SK-N-SH treated with all-trans-retinoic acid at 6 μM for 48 hours (cell line): ENCODE measurements at regions not wholly inside any gene's neighbourhood (a gene's known extent, or its start where the extent isn't known, plus 50 kb on each side); places are given as distances from the start of the nearest gene placed in this dataset.

Source experiments
- ATAC-seq: fragments of 200-7000 bp; cut with Tn5 transposase; 3 replicates; pipeline ENCODE4 v1.9.1; 2020; ENCODE audit warnings: mild to moderate bottlenecking, moderate library complexity
- ARNTL ChIP-seq: fragments of 450-650 bp; formaldehyde crosslinking; IDR thresholded peaks from 2 replicates; pipeline ENCODE4 v1.5.0; 2020; ENCODE audit warnings: low read depth, mild to moderate bottlenecking, moderate library complexity, borderline replicate concordance
- CSDC2 ChIP-seq: fragments of 250-450 bp; sonication (Bioruptor Pico); IDR thresholded peaks from 2 replicates; pipeline ENCODE4 v1.5.0; 2020; ENCODE audit warnings: mild to moderate bottlenecking, moderate library complexity
- CSRNP3 ChIP-seq: fragments of 250-450 bp; sonication (Bioruptor Pico); IDR thresholded peaks from 2 replicates; pipeline ENCODE4 v1.5.1; 2021; ENCODE audit warnings: mild to moderate bottlenecking, moderate library complexity
- GLIS3 ChIP-seq: fragments of 250-450 bp; sonication (Bioruptor Pico); IDR thresholded peaks from 2 replicates; pipeline ENCODE4 v1.5.0; 2020; ENCODE audit warnings: mild to moderate bottlenecking, moderate library complexity
- ISL1 ChIP-seq: fragments of 250-450 bp; sonication (Bioruptor Pico); IDR thresholded peaks from 2 replicates; pipeline ENCODE4 v2.1.2; 2022; ENCODE audit warnings: mild to moderate bottlenecking, moderate library complexity
- OSR1 ChIP-seq: fragments of 250-450 bp; sonication (Bioruptor Pico); IDR thresholded peaks from 2 replicates; pipeline ENCODE4 v1.8.0; 2022; ENCODE audit warnings: moderate library complexity, mild to moderate bottlenecking, inconsistent platforms
- PATZ1 ChIP-seq: fragments of 250-450 bp; sonication (Bioruptor Pico); IDR thresholded peaks from 2 replicates; pipeline ENCODE4 v1.8.0; 2020; ENCODE audit warnings: mild to moderate bottlenecking, moderate library complexity, borderline replicate concordance
- PPARA ChIP-seq: fragments of 250-450 bp; sonication (Bioruptor Pico); IDR thresholded peaks from 2 replicates; pipeline ENCODE4 v1.5.0; 2020; ENCODE audit warnings: mild to moderate bottlenecking, borderline replicate concordance
- SNAI2 ChIP-seq: fragments of 250-450 bp; sonication (Bioruptor Pico); IDR thresholded peaks from 2 replicates; pipeline ENCODE4 v1.5.0; 2020; ENCODE audit warnings: mild to moderate bottlenecking, moderate library complexity
- TCF4 ChIP-seq: fragments of 250-450 bp; sonication (Bioruptor Pico); IDR thresholded peaks from 2 replicates; pipeline ENCODE4 v1.8.0; 2021; ENCODE audit warnings: mild to moderate bottlenecking, moderate library complexity, borderline replicate concordance
- TOX ChIP-seq: fragments of 250-450 bp; sonication (Bioruptor Pico); IDR thresholded peaks from 2 replicates; pipeline ENCODE4 v1.8.0; 2021; ENCODE audit warnings: mild to moderate bottlenecking, moderate library complexity, borderline replicate concordance
- ZC3H10 ChIP-seq: fragments of 250-450 bp; sonication (Bioruptor Pico); IDR thresholded peaks from 2 replicates; pipeline ENCODE4 v1.5.1; 2021; ENCODE audit warnings: mild to moderate bottlenecking, moderate library complexity
- ZFP3 ChIP-seq: fragments of 250-450 bp; sonication (Bioruptor Pico); IDR thresholded peaks from 2 replicates; pipeline ENCODE4 v1.5.0; 2020; ENCODE audit warnings: mild to moderate bottlenecking, moderate library complexity
- ZFP30 ChIP-seq: fragments of 450-650 bp; formaldehyde crosslinking; IDR thresholded peaks from 2 replicates; pipeline ENCODE4 v1.5.0; 2022; ENCODE audit warnings: mild to moderate bottlenecking, moderate library complexity
- ZNF565 ChIP-seq: fragments of 450-650 bp; formaldehyde crosslinking; conservative IDR thresholded peaks from 2 replicates; pipeline ENCODE4 v1.5.0; 2020; ENCODE audit warnings: low read depth, mild to moderate bottlenecking, moderate library complexity
- ZNF70 ChIP-seq: fragments of 450-650 bp; formaldehyde crosslinking; IDR thresholded peaks from 2 replicates; pipeline ENCODE4 v1.5.0; 2020; ENCODE audit warnings: mild to moderate bottlenecking, moderate library complexity
- ZNF8 ChIP-seq: fragments of 450-650 bp; formaldehyde crosslinking; IDR thresholded peaks from 2 replicates; pipeline ENCODE4 v1.5.0; 2020; ENCODE audit warnings: mild to moderate bottlenecking, moderate library complexity
- TF ChIP-seq, protein P1 (sequence below): fragments of 250-450 bp; sonication (Bioruptor Pico); IDR thresholded peaks from 2 replicates; pipeline ENCODE4 v1.5.1; 2020; ENCODE audit warnings: low read depth, mild to moderate bottlenecking, moderate library complexity
- TF ChIP-seq, protein P2 (sequence below): fragments of 250-450 bp; sonication (Bioruptor Pico); IDR thresholded peaks from 2 replicates; pipeline ENCODE4 v1.8.0; 2021; ENCODE audit warnings: low read depth, mild to moderate bottlenecking, moderate library complexity, borderline replicate concordance

GRCh38 chr6:159329081-159329480 is 159.9 kb downstream of the FNDC1 start (continued):
- TF ChIP-seq TCF4 (CRISPR knock-in tag), result no peak
- no peak for TF ChIP-seq ZNF565

- no peak for ATAC-seq
- TF ChIP-seq ISL1 (CRISPR knock-in tag), result no peak
- no peak for TF ChIP-seq PPARA (CRISPR knock-in tag)
- TF ChIP-seq CSRNP3, result no peak
- TF ChIP-seq ZC3H10 (CRISPR knock-in tag), result no peak
- no peak for TF ChIP-seq ZFP30 (CRISPR knock-in tag)
- TF ChIP-seq ZFP3 (CRISPR knock-in tag), result no peak
- TF ChIP-seq CSDC2 (CRISPR knock-in tag), result no peak
- no peak for TF ChIP-seq PATZ1 (CRISPR knock-in tag)
- no peak for TF ChIP-seq GLIS3
- TF ChIP-seq ZNF8 (CRISPR knock-in tag), result no peak
- no peak for TF ChIP-seq ARNTL
Observed at GRCh38 chr6:159328052-159328451, 158.9 kb downstream of the FNDC1 start.

DNA sequence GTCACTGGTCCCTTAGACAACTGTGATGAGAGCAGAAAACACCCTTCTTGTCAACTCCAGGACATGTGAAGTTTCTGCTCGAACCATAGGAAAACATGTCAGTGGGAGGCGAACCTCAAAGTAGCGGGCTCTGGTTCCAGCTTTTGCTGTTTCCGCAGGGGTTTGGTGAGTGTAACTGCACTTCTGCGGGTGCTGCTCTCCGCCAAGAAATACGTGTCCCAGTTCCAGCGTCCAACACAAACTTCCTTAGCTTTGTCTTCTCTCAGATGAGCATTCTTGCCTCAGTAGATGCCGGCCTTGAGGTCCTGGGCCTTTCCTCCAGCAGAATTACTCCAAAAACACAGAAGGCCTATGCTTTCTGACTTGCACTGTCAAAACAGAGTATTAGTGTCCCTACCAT is 156.3 kb downstream of the FNDC1 start:
- ATAC-seq, result no peak
- TF ChIP-seq ZNF565 (no peak), TOX (CRISPR knock-in tag) (no peak), ZNF70 (no peak), GLIS3 (no peak)
- TF ChIP-seq, protein P1, sequence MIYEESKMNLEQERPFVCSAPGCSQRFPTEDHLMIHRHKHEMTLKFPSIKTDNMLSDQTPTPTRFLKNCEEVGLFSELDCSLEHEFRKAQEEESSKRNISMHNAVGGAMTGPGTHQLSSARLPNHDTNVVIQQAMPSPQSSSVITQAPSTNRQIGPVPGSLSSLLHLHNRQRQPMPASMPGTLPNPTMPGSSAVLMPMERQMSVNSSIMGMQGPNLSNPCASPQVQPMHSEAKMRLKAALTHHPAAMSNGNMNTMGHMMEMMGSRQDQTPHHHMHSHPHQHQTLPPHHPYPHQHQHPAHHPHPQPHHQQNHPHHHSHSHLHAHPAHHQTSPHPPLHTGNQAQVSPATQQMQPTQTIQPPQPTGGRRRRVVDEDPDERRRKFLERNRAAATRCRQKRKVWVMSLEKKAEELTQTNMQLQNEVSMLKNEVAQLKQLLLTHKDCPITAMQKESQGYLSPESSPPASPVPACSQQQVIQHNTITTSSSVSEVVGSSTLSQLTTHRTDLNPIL, result no peak

DNA sequence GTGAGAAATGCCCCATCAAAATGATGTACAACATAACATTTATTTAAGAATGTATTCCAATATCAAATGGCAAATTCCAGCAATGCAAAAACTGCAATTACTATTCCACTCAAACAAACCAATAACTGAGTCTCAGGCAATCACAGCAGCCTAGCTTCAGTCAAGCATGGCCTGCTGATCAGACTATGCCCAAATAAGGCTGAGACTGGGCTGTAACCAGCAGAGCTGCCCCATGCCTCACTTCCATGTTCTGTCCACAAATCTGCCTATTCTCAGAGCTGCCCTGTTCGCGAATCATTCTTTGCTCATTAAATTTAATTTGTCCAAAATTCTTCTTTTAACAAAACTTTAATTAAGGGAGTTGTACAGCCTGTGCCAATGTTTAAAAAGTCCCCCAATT is 155.4 kb downstream of the FNDC1 start:
- ATAC-seq, result no peak
- TF ChIP-seq, protein P2, sequence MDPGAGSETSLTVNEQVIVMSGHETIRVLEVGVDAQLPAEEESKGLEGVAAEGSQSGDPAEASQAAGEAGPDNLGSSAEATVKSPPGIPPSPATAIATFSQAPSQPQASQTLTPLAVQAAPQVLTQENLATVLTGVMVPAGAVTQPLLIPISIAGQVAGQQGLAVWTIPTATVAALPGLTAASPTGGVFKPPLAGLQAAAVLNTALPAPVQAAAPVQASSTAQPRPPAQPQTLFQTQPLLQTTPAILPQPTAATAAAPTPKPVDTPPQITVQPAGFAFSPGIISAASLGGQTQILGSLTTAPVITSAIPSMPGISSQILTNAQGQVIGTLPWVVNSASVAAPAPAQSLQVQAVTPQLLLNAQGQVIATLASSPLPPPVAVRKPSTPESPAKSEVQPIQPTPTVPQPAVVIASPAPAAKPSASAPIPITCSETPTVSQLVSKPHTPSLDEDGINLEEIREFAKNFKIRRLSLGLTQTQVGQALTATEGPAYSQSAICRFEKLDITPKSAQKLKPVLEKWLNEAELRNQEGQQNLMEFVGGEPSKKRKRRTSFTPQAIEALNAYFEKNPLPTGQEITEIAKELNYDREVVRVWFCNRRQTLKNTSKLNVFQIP (CRISPR knock-in tag), result no peak
- TF ChIP-seq OSR1, result no peak
- TF ChIP-seq SNAI2, result no peak
- TF ChIP-seq PATZ1 (CRISPR knock-in tag), result no peak
- no peak for TF ChIP-seq CSRNP3
- no peak for TF ChIP-seq PPARA (CRISPR knock-in tag)
- TF ChIP-seq CSDC2 (CRISPR knock-in tag), result no peak
